ENCODE measurements at regions not wholly inside any gene's neighbourhood (a gene's known extent, or its start where the extent isn't known, plus 50 kb on each side); places are given as distances from the start of the nearest gene placed in this dataset.
A peak's percentile ranks its signal among the peaks of the same experiment; 100 is the strongest.

DNA sequence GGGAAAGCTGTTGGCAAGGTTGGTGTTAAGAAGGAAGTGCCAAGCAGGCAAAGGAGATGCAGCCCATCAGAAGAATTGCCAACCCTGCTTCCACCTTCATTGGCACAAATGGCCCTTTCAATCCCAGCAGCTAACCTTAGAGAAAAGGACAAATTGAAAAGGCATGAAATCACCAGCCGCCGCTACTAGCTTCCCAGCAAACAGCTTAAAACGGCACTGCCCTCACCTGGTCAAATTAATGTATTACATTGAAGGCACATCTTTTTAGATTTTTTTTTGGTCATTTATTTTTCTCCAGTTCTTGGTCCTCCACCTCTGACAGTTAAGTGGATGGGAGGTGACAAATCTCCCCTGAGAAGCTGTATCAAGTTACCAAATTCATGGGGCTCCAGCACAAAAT lies 51.0 kb upstream of the NHSL2 start:
- H3K4me3 ChIP-seq, result no peak overlapping the region
- DNase-seq (ENCODE audit: low spot score) (no peak), ATAC-seq (ENCODE audit: insufficient number of reproducible peaks, low FRiP score, low read depth) (no peak)
- H3K36me3 ChIP-seq, result no peaks in the 10 kb centered on the region
- no peak overlapping the region for H3K27ac ChIP-seq
- H3K27me3 ChIP-seq (replicated peaks; ENCODE audit: insufficient read depth), result no peaks in the 10 kb centered on the region
- no peaks in the 10 kb centered on the region for H3K9me3 ChIP-seq
- no peaks in the 10 kb centered on the region for H3K4me1 ChIP-seq (ENCODE audit: control insufficient read depth in 1 of 2, low read depth in 2 of 2)
- TF ChIP-seq, protein P1, sequence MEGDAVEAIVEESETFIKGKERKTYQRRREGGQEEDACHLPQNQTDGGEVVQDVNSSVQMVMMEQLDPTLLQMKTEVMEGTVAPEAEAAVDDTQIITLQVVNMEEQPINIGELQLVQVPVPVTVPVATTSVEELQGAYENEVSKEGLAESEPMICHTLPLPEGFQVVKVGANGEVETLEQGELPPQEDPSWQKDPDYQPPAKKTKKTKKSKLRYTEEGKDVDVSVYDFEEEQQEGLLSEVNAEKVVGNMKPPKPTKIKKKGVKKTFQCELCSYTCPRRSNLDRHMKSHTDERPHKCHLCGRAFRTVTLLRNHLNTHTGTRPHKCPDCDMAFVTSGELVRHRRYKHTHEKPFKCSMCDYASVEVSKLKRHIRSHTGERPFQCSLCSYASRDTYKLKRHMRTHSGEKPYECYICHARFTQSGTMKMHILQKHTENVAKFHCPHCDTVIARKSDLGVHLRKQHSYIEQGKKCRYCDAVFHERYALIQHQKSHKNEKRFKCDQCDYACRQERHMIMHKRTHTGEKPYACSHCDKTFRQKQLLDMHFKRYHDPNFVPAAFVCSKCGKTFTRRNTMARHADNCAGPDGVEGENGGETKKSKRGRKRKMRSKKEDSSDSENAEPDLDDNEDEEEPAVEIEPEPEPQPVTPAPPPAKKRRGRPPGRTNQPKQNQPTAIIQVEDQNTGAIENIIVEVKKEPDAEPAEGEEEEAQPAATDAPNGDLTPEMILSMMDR (IDR thresholded peaks at IDR 0.05), result peak; percentile 38
